NCI-H1092 (cell line): ENCODE measurements at regions not wholly inside any gene's neighbourhood (a gene's known extent, or its start where the extent isn't known, plus 50 kb on each side); places are given as distances from the start of the nearest gene placed in this dataset.

Experiments
- DNase-seq: peaks from one replicate; lab custom pipeline; 2025; lab: John Stamatoyannopoulos, UW

DNA sequence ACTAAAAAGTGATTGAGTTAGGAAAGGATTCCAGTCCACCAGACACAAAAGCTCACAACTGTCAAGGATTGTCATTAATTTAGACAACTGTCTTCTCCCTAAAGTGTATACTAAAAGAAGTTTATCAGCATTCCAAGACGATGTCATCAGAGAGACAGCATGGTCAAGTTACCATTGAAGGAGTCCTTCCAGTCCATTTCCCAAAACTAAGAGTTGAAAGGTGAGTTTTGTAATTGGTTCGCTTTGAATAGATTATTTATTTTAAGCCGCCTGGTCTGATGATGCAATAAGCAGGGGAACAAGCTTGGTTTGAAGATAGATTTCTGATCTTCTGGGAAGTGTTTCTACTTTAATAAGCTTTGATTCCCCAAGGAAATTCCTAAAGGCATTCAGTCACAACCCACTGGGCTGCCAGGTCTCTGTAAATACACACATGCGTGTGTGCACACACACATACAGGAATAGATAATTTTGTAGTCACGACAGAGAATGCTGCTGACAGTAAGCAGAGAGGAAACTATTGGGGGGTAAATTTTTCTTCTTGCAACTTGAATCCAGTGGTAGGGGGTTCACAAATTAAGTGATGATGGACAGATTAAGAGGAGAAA lies 234.8 kb downstream of the PIK3R1 start:
- DNase-seq, result no peak

DNA sequence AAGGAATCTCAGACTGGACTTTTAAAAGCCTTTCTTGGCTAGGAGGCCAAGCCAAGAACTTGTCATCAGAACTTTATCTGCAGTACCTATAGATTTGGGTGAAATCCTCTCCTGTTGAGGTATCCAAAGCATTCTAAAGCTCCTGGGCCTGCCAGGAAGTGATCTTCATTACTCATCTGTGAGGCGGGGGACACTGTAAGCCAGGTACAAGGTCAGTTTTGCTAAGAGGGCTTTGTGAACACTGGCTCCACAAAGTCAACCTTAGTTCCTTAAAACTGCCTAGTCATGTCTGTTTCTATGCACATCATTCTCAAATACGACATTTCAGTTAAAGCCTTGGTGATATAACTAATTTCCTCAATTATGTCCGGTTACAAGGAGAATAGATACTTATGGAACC lies 236.7 kb downstream of the PIK3R1 start:
- DNase-seq, result no peak

- DNase-seq, result no peak
Observed at GRCh38 chr5:68454172-68454571, 238.6 kb downstream of the PIK3R1 start.

DNA sequence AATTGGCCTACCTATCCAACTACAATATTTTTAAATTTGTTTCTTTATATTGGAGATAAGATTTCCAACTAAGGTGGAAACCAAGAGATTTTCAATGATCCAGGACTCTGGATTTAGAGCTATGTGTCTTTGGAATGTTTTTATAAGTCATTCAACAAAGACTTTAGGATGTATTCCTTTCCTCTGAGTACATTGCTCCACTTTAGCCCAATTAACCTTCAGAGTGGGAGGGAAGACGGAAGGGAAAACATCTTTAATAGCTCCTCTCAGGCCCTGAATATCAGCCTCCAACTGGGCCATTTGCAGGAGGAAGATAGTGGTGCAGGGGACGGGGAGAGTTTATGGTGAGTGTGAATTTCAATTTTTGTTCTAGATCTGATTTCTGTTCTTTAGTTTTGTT lies 239.2 kb downstream of the PIK3R1 start:
- no peak for DNase-seq

GRCh38 chr5:68455216-68455615 lies 239.7 kb downstream of the PIK3R1 start:
- no peak for DNase-seq

- DNase-seq, result no peak
Observed at GRCh38 chr5:68456756-68457217, 241.2 kb downstream of the PIK3R1 start.

DNA sequence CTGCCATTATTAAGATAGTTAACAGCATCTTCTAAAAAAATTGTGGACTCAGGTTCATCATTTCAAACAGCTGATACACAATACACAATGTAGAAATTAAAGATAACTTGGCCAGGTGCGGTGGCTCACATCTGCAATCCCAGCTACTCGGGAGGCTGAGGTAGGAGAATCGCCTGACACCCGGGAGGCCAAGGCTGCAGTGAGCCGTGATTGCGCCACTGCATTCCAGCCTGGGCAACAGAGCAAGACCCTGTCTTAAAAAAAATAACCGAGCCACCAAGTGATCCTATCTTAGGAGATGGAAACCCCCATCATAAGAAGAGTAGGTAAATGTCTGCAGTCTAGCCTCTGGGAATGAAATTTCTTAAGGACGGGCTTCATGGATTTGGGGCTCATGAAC lies 241.7 kb downstream of the PIK3R1 start:
- no peak for DNase-seq

DNA sequence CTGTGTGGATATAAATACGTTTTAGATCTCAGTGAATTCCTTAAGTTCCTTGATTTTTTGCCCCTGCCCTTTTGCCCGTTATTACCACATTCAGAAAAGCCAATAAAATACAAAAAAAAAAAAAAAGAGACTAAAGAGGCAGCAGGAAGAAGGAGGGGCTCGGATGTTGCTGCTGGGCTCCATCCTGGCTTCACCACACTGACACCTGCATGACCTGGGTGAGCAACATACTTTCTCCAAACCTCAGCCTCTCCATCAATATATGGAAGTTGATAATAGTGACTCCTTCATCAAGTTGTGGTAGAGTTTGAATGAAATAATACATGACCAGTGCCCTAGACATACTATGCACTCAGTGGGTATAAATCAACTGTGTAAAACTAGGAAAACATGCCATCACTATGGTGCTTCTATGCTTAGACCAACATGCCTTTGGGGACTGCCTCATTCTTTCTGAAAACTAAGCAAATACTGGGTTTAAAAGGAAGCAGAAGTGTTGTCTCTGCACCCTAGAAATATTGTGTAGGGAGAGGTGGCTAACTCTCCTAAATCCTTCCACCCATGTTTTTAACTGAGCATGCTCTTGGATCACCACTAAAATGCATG lies 243.0 kb downstream of the PIK3R1 start:
- no peak for DNase-seq

- peak; percentile 23 for DNase-seq
Observed at GRCh38 chr5:68459093-68459809, 243.7 kb downstream of the PIK3R1 start.

DNA sequence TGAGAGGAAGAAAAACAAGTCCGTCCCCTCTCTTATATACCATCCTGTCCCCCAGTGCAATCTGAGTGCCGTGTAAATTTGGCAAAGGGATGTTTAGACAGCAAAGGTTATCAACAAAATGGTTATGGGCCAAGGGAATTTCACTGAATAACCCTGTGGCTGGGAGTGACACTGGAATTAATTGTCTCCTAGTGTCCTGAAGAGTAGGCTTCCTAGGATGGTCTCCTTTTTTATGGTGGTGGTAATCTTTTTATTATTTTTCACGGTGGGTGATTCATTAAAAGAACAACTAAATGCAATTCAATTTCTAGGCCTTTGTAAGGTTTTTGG lies 244.2 kb downstream of the PIK3R1 start:
- DNase-seq, result no peak

- no peak for DNase-seq
Observed at GRCh38 chr5:68460147-68460798, 244.7 kb downstream of the PIK3R1 start.

DNA sequence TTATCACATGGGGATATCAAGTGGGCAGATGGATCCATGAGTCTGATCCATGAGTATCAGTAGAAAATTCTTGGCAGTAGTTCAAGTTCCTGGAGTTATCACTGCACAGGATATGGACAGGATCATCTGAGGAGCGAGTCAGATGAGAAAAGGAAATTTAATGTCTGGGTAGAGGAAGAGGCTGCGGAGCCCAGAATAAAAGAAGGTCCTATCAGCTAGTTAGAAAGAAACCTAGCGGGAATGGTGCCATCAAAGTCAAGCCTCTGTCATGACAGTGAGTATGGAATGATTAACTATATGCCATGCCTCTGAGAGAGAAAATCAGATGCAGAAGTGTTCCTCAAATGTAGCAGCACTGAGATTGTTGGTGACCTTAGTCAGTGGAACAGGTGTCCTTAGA lies 248.1 kb downstream of the PIK3R1 start:
- no peak for DNase-seq

GRCh38 chr5:68464424-68464823 lies 248.9 kb downstream of the PIK3R1 start:
- DNase-seq, result no peak

- no peak for DNase-seq
Observed at GRCh38 chr5:68465133-68465532, 249.6 kb downstream of the PIK3R1 start.

GRCh38 chr5:68465934-68466551 lies 250.5 kb downstream of the PIK3R1 start:
- DNase-seq, result no peak

- no peak for DNase-seq
Observed at GRCh38 chr5:68467208-68467607, 251.7 kb downstream of the PIK3R1 start.

- DNase-seq, result no peak
Observed at GRCh38 chr5:68467794-68468193, 252.2 kb downstream of the PIK3R1 start.

DNA sequence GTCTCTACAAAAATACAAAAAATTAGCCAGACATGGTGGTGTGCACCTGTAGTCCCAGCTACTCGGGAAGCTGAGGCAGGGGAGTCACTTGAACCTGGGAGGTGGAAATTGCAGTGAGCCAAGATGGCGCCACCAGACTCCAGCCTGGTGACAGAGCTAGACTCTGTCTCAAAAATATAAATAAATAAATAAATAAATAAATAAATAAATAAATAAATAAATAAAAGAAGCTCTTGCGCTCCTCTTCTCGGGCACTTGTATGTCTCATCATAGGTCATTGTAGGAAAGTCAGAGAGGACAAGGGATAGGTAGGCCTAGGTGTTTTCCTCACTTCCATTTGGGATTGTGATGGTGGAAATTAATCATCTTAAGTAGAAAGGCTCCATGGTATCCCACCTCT lies 252.8 kb downstream of the PIK3R1 start:
- DNase-seq, result no peak

DNA sequence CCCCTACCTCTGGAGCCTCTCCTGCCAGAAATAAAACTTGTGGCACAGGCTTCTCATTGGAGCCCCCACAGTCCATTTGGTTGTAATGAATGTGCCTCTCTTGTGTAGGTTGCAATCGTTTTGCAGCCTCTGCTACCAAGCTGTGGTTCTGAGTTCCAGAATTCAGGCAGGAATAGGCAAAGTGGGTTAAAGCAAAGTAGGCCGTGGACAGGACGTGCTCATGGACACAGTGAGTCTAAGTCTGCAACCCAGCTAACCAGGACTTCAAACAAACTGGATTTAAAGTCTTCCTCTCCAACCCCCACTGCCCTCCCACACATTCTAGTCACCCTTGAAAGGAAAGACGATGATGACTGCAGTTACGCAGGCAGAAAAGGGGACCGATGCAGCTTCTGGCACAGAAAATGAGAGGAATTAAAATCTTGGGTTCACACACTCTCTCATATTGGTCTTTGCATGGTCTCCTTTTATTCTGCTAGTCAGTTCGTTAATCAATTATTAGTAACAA lies 260.0 kb downstream of the PIK3R1 start:
- DNase-seq, result no peak

DNA sequence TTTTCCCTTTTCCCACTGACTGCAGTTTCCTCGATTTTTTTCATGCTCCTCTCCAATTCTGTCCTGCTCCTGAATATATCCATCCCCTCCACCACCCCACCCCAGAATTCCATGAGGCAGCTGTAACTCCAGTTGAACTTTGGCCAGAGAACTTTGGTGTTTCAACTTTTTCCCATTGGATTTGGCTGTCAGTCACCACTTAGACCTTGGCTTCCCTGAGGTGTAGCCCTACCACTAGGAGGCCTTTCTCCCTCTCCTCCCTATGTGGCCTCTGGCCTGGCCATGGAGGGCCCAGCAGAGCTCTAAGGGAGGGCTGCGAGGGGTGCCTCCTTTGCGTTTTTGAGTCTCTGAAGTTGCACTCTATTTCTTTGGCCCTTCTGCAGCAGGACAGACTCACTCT lies 261.3 kb downstream of the PIK3R1 start:
- DNase-seq, result no peak

DNA sequence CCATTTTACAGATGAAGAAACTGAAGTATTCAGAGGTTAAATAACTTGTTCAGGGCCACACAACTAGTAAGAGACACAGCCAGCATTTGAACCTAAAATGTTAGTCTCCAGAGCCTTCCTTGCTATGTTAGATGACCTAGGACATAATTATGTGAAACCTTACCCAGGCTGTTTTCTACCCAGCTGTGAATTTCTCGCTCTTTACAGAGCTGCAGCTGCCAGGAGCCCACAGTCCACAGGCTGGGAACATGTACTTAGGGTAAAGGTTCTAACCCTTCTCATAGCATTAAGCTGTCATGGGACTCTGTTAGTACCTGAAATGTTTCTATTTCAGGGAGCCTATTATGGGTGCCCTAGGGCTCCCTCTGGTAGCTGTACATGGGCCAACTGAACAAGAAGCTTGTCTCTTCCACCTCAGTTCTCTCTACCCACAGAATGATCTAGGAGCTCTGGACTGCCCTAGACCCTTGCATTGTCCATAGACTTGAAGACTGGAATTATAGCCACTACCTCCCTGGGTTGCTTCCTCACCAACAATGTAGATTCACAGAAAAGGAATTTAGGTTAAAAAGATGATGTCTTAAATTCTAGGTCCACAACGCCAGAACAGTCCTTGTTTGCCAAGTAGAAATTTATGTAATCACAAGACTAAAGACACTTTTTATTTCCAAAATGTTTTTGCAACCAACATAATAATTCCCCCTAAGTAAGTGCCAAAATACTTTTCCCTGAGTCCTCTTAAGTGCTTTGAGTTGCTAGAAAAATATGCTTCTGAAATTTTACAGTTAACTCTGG lies 262.9 kb downstream of the PIK3R1 start:
- DNase-seq, result no peak

GRCh38 chr5:68479524-68479923 lies 264.0 kb downstream of the PIK3R1 start:
- no peak for DNase-seq
